GM12878 (cell line): ENCODE measurements at regions not wholly inside any gene's neighbourhood (a gene's known extent, or its start where the extent isn't known, plus 50 kb on each side); places are given as distances from the start of the nearest gene placed in this dataset.

Source experiments
- ASH2L ChIP-seq: fragments of 300-600, 200-600 bp; sonication (generic); IDR thresholded peaks from 2 replicates; pipeline ENCODE4 v1.6.1; 2017; ENCODE audit warnings: low read depth, mild to moderate bottlenecking, borderline replicate concordance
- CEBPB ChIP-seq, 2 experiments: fragments of 150-350 bp in 1 of 2; IDR thresholded peaks; 2 replicates each; pipeline ENCODE4 v1.6.1; 2012 to 2014; ENCODE audit warnings: low read depth in 2 of 2, low read length in 2 of 2, borderline replicate concordance in 1 of 2, inconsistent platforms in 1 of 2
- NFYB ChIP-seq: IDR thresholded peaks from 2 replicates; pipeline ENCODE4 v1.6.1; 2011; ENCODE audit warnings: low read depth, mild to moderate bottlenecking, low read length, improper control_type of control experiment, moderate library complexity; ENCODE audit not compliant: insufficient read depth
- NR2F1 ChIP-seq: fragments of 450-650 bp; conservative IDR thresholded peaks from 2 replicates; pipeline ENCODE4 v1.6.1; 2017; ENCODE audit warnings: mild to moderate bottlenecking
- POLR2AphosphoS5 ChIP-seq: IDR thresholded peaks from 2 replicates; pipeline ENCODE4 v1.6.1; 2011; ENCODE audit warnings: mild to moderate bottlenecking, low read length, inconsistent platforms
- RB1 ChIP-seq: fragments of 450-650 bp; formaldehyde crosslinking; IDR thresholded peaks from 2 replicates; pipeline ENCODE4 v1.6.1; 2017; ENCODE audit warnings: mild to moderate bottlenecking, borderline replicate concordance
- SIN3A ChIP-seq: IDR thresholded peaks from 2 replicates; pipeline ENCODE4 v1.6.1; 2012; ENCODE audit warnings: low read depth, low read length, improper control_type of control experiment
- ZNF24 ChIP-seq: fragments of 450-650 bp; IDR thresholded peaks from 2 replicates; pipeline ENCODE4 v1.6.1; 2017; ENCODE audit warnings: antibody characterized with exemption, mild to moderate bottlenecking
- TF ChIP-seq, protein P1 (sequence below), 3 experiments: IDR thresholded peaks in 2 of 3; conservative IDR thresholded peaks in 1 of 3; 2 replicates each; pipeline ENCODE4 v1.5.1; 2011; ENCODE audit warnings: low read depth in 3 of 3, low read length in 3 of 3, mild to moderate bottlenecking in 3 of 3, control low read depth in 2 of 3, moderate library complexity in 2 of 3, inconsistent platforms in 1 of 3, mixed read lengths in 1 of 3; ENCODE audit not compliant: control insufficient read depth in 2 of 3, insufficient read depth in 1 of 3; ENCODE audit errors: extremely low read depth in 1 of 3
- TF ChIP-seq, protein P2 (sequence below): fragments of 450-650 bp; IDR thresholded peaks from 2 replicates; pipeline ENCODE4 v1.6.1; 2017; ENCODE audit warnings: mild to moderate bottlenecking

DNA sequence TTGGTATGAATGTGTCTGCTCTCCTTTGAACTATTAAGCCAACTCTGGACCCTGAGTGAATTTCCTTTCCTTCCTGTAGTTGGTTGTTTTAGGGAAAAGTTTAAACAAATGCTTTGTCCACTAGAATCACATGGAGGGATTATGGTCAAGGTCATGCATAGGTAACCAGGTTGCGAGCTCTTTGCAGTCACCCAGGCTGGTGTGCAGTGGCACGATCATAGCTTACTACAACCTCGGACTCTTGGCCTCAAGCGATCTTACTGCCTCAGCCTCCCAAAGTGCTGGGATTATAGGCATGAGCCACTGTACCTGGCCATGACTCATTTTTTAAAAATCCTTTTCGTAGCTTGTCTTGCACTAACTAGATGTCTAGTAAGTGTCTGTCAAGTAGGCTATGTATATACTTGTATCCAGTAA lies 88.0 kb upstream of the SOX4 start:
- no peak for TF ChIP-seq CEBPB (IDR thresholded peaks at IDR 0.05; ENCODE audit: borderline replicate concordance in 1 of 2, low read depth in 2 of 2, low read length in 2 of 2)
- no peak for TF ChIP-seq POLR2AphosphoS5
- no peak for TF ChIP-seq ZNF24
- TF ChIP-seq, protein P1, sequence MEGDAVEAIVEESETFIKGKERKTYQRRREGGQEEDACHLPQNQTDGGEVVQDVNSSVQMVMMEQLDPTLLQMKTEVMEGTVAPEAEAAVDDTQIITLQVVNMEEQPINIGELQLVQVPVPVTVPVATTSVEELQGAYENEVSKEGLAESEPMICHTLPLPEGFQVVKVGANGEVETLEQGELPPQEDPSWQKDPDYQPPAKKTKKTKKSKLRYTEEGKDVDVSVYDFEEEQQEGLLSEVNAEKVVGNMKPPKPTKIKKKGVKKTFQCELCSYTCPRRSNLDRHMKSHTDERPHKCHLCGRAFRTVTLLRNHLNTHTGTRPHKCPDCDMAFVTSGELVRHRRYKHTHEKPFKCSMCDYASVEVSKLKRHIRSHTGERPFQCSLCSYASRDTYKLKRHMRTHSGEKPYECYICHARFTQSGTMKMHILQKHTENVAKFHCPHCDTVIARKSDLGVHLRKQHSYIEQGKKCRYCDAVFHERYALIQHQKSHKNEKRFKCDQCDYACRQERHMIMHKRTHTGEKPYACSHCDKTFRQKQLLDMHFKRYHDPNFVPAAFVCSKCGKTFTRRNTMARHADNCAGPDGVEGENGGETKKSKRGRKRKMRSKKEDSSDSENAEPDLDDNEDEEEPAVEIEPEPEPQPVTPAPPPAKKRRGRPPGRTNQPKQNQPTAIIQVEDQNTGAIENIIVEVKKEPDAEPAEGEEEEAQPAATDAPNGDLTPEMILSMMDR (IDR thresholded peaks at IDR 0.05 in 2 of 3, conservative IDR thresholded peaks at IDR 0.05 in 1 of 3; ENCODE audit: control insufficient read depth in 2 of 3, extremely low read depth in 1 of 3, insufficient read depth in 1 of 3, low read depth in 3 of 3, low read length in 3 of 3) = no peak
- no peak for TF ChIP-seq RB1
- TF ChIP-seq NFYB = no peak
- TF ChIP-seq, protein P2, sequence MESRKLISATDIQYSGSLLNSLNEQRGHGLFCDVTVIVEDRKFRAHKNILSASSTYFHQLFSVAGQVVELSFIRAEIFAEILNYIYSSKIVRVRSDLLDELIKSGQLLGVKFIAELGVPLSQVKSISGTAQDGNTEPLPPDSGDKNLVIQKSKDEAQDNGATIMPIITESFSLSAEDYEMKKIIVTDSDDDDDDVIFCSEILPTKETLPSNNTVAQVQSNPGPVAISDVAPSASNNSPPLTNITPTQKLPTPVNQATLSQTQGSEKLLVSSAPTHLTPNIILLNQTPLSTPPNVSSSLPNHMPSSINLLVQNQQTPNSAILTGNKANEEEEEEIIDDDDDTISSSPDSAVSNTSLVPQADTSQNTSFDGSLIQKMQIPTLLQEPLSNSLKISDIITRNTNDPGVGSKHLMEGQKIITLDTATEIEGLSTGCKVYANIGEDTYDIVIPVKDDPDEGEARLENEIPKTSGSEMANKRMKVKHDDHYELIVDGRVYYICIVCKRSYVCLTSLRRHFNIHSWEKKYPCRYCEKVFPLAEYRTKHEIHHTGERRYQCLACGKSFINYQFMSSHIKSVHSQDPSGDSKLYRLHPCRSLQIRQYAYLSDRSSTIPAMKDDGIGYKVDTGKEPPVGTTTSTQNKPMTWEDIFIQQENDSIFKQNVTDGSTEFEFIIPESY = no peak
- no peak for TF ChIP-seq ASH2L
- no peak for TF ChIP-seq SIN3A
- no peak for TF ChIP-seq NR2F1
